ENCODE measurements at regions not wholly inside any gene's neighbourhood (a gene's known extent, or its start where the extent isn't known, plus 50 kb on each side); places are given as distances from the start of the nearest gene placed in this dataset.

DNA sequence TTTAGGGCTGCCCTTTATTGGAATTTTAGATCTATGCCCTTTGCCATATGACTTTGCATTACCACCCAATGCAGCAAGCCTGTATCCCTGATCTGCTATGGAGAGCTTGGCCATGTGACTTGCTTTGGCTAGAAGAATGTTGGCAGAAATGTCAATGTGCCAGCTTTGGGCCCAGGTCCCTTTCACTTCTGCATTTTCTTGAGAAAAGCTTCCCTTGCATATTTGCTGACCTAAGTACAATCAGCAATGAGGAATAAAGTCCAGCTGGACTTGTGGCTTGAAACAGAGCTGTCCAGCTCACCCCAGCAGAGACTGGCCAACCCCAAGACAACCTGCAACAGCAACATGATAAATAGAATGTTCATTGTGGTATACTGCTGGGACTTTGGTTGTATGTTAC lies 135.9 kb downstream of the PAH start:
- no peak for TF ChIP-seq POLR2AphosphoS5 (IDR thresholded peaks at IDR 0.05)
- TF ChIP-seq EP300 (IDR thresholded peaks at IDR 0.05), result no peak
- no peak for TF ChIP-seq POLR2A (IDR thresholded peaks at IDR 0.05)
- TF ChIP-seq, protein P1, sequence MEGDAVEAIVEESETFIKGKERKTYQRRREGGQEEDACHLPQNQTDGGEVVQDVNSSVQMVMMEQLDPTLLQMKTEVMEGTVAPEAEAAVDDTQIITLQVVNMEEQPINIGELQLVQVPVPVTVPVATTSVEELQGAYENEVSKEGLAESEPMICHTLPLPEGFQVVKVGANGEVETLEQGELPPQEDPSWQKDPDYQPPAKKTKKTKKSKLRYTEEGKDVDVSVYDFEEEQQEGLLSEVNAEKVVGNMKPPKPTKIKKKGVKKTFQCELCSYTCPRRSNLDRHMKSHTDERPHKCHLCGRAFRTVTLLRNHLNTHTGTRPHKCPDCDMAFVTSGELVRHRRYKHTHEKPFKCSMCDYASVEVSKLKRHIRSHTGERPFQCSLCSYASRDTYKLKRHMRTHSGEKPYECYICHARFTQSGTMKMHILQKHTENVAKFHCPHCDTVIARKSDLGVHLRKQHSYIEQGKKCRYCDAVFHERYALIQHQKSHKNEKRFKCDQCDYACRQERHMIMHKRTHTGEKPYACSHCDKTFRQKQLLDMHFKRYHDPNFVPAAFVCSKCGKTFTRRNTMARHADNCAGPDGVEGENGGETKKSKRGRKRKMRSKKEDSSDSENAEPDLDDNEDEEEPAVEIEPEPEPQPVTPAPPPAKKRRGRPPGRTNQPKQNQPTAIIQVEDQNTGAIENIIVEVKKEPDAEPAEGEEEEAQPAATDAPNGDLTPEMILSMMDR (IDR thresholded peaks at IDR 0.05), result no peak
- Histone ChIP-seq H3K9me3 (no peaks in the 10 kb centered on the region), H3K36me3 (no peaks in the 10 kb centered on the region), H3K4me3 (no peak overlapping the region), H3K27ac (no peak overlapping the region), H3K4me1 (no peaks in the 10 kb centered on the region), H3K27me3 (no peaks in the 10 kb centered on the region)
- peak; percentile 41 for ATAC-seq

DNA sequence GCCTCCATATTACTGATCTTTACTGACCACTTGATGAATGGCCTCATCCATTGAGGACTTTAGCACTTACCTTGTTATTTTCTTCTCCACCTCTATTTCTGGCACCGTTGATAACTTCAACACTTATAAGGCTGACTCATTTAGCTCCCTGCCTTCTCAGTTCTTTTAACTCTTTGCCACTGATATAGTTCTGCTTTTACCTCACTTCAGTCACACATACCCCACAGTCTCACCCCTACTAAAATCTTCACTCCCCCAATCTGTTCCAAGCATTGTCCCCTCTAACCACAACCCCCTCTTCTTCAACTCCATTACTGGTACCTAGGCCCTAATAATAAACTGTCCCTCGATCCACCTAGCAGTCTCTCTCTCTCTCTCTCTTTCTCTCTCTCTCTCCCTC lies 141.0 kb downstream of the PAH start:
- Histone ChIP-seq H3K27ac (no peak overlapping the region), H3K4me1 (no peaks in the 10 kb centered on the region), H3K4me3 (no peak overlapping the region), H3K9me3 (no peaks in the 10 kb centered on the region), H3K36me3 (no peaks in the 10 kb centered on the region), H3K27me3 (no peaks in the 10 kb centered on the region)
- no peak for TF ChIP-seq EP300 (IDR thresholded peaks at IDR 0.05)
- no peak for TF ChIP-seq POLR2AphosphoS5 (IDR thresholded peaks at IDR 0.05)
- no peak for TF ChIP-seq POLR2A (IDR thresholded peaks at IDR 0.05)
- TF ChIP-seq, protein P1 (IDR thresholded peaks at IDR 0.05), result no peak
- ATAC-seq, result no peak
- 64 to 100% methylated on average over 1 to 2 of the region's 2 CpGs for WGBS, 2 donors (ENCODE audit: low coverage in 1 of 2)

DNA sequence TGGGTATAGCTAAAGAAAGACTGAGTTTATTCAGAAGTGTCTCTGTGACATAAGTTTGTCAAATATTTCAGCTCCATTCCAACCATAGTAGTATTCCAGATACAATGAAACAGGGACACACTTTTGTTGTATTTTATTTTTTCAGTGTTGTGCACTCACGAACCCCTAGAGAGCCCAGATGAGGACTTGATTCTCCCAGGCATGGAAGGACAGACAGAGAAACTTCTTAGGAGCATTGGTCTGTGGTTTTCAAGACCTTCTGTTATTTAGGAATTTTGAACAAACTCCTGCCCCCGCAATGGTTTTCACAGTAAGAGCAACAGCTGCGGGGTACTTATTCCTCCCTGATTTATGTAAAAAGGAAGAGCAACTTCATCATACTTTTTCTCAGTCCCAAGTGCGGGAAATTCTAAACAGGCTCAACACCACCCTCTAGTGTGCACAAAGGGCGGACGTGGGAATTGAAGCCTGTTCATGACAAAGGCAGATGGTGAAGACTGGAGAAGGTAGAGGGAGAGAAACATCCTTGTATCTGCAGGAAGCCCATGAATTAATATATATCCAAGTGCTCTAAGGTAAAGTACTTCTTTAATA lies 147.6 kb downstream of the PAH start:
- H3K4me3 ChIP-seq, result no peak overlapping the region
- no peaks in the 10 kb centered on the region for H3K27me3 ChIP-seq
- no peaks in the 10 kb centered on the region for H3K36me3 ChIP-seq
- no peak for TF ChIP-seq EP300 (IDR thresholded peaks at IDR 0.05)
- TF ChIP-seq, protein P1 (IDR thresholded peaks at IDR 0.05), result peak in 3 of 4 experiments; percentile 47 to 53 (median 51)
- WGBS, 2 donors (ENCODE audit: low coverage in 1 of 2), result 10 to 21% methylated on average over 2 to 6 of the region's 6 CpGs
- H3K9me3 ChIP-seq, result no peaks in the 10 kb centered on the region
- H3K4me1 ChIP-seq, result no peaks in the 10 kb centered on the region
- peak; percentile 55 for ATAC-seq
- no peak overlapping the region for H3K27ac ChIP-seq

DNA sequence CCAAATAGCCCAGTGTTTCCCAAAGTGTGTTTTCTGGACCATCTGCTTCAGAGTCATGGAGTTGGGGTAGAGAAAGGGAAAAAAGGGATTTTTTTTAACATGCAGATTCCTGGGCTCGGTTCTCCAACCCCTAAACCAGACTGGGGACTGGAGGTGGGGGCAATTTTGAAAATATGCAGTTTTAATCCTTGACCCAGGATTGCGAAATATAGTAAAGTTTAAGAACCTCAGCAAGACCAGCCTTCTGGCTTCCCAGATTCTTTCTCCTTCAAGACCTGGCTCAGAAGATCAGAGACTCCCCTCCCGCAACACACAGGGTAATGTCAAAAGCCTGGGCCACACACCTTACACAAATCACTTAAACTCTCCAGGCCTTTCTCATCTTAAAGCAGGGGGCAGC lies 150.1 kb downstream of the PAH start:
- no peak for TF ChIP-seq EP300 (IDR thresholded peaks at IDR 0.05)
- TF ChIP-seq, protein P1 (IDR thresholded peaks at IDR 0.05), result no peak
- no peak for TF ChIP-seq POLR2AphosphoS5 (IDR thresholded peaks at IDR 0.05)
- no peak for TF ChIP-seq POLR2A (IDR thresholded peaks at IDR 0.05)
- Histone ChIP-seq H3K9me3 (no peaks in the 10 kb centered on the region), H3K27me3 (peaks cover 4% of the 10 kb centered on the region), H3K36me3 (no peaks in the 10 kb centered on the region), H3K4me1 (no peaks in the 10 kb centered on the region), H3K27ac (no peak overlapping the region), H3K4me3 (no peak overlapping the region)
- no peak for ATAC-seq
- 88% methylated on average over 3 of the region's 3 CpGs; no CpG with 5 or more reads in 1 of the 2 donors for WGBS, 2 donors (ENCODE audit: low coverage in 1 of 2)

DNA sequence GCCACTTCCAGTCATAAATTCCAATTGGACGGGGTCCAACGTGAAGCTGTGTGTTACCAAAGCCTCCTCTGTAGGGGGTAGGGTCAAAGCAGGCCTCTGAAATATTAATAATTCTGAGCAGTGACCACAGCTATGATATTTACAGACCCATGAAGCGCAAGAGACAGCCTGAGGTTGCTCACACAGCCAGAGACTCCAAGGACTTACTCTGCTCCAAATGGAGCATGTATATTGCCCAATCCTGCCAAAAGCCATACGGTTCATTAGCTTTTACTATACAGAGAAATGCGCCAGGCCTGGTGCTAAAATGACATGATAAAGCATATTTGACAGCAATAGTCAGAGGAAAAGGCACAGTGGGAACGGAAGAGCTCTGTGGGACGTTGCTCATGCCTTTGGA lies 151.3 kb downstream of the PAH start:
- Histone ChIP-seq H3K4me1 (no peaks in the 10 kb centered on the region), H3K9me3 (no peaks in the 10 kb centered on the region), H3K4me3 (no peak overlapping the region), H3K27me3 (peaks cover 4% of the 10 kb centered on the region), H3K36me3 (no peaks in the 10 kb centered on the region), H3K27ac (no peak overlapping the region)
- ATAC-seq, result no peak
- WGBS, 2 donors (ENCODE audit: low coverage in 1 of 2), result 67 to 100% methylated on average over 3 to 5 of the region's 7 CpGs
- TF ChIP-seq POLR2A (IDR thresholded peaks at IDR 0.05), result no peak
- TF ChIP-seq POLR2AphosphoS5 (IDR thresholded peaks at IDR 0.05), result no peak
- no peak for TF ChIP-seq EP300 (IDR thresholded peaks at IDR 0.05)
- TF ChIP-seq, protein P1 (IDR thresholded peaks at IDR 0.05), result no peak

All from gastroesophageal sphincter (tissue), 4 donors.